ENCODE measurements at regions not wholly inside any gene's neighbourhood (a gene's known extent, or its start where the extent isn't known, plus 50 kb on each side); places are given as distances from the start of the nearest gene placed in this dataset.

GRCh38 chr14:101223561-101224162, 320.1 kb upstream of the RTL1 start:
- no peak overlapping the region for H3K4me2 ChIP-seq (ENCODE audit: low read length)
- H3K9me3 ChIP-seq (ENCODE audit: low read length) = no peaks in the 10 kb centered on the region
- H3K27ac ChIP-seq (ENCODE audit: low read length) = no peak overlapping the region
- no peaks in the 10 kb centered on the region for H4K20me1 ChIP-seq (ENCODE audit: insufficient read depth)
- no peaks in the 10 kb centered on the region for H3K36me3 ChIP-seq (ENCODE audit: insufficient read depth, low read length)
- H3K9me2 ChIP-seq (ENCODE audit: insufficient read depth, low read length) = no peaks in the 10 kb centered on the region
- no peak overlapping the region for H3K4me3 ChIP-seq (ENCODE audit: low read length)
- TF ChIP-seq SMC3 (conservative IDR thresholded peaks at IDR 0.05; ENCODE audit: poor library complexity) (no peak), POLR2AphosphoS5 (IDR thresholded peaks at IDR 0.05) (no peak), CTCF (IDR thresholded peaks at IDR 0.05; ENCODE audit: poor library complexity, severe bottlenecking) (no peak), EZH2 (IDR thresholded peaks at IDR 0.05; ENCODE audit: borderline replicate concordance, insufficient read depth, low read length, poor library complexity, severe bottlenecking) (no peak), EP300 (conservative IDR thresholded peaks at IDR 0.05; ENCODE audit: poor library complexity, severe bottlenecking) (no peak), REST (IDR thresholded peaks at IDR 0.05; ENCODE audit: borderline replicate concordance) (no peak), TAF1 (IDR thresholded peaks at IDR 0.05; ENCODE audit: low read depth) (no peak), MXI1 (conservative IDR thresholded peaks at IDR 0.05; ENCODE audit: poor library complexity, severe bottlenecking) (no peak), RAD21 (conservative IDR thresholded peaks at IDR 0.05) (no peak)
- no peaks in the 10 kb centered on the region for H3F3A ChIP-seq (ENCODE audit: insufficient read depth, low read length, poor library complexity, severe bottlenecking)
- H3K79me2 ChIP-seq (replicated peaks; ENCODE audit: insufficient read depth, low read length) = no peaks in the 10 kb centered on the region
- H3K27me3 ChIP-seq (ENCODE audit: insufficient read depth, low read depth, low read length) = no peaks in the 10 kb centered on the region
- H3K9ac ChIP-seq (ENCODE audit: low read length) = no peak overlapping the region
- H2AFZ ChIP-seq (ENCODE audit: low read depth, low read length) = no peak overlapping the region

GRCh38 chr14:101224356-101225156, 321.0 kb upstream of the RTL1 start:
- TF ChIP-seq POLR2AphosphoS5 (IDR thresholded peaks at IDR 0.05) (no peak), EZH2 (IDR thresholded peaks at IDR 0.05; ENCODE audit: borderline replicate concordance, insufficient read depth, low read length, poor library complexity, severe bottlenecking) (no peak), MXI1 (conservative IDR thresholded peaks at IDR 0.05; ENCODE audit: poor library complexity, severe bottlenecking) (no peak), REST (IDR thresholded peaks at IDR 0.05; ENCODE audit: borderline replicate concordance) (no peak), CTCF (IDR thresholded peaks at IDR 0.05; ENCODE audit: poor library complexity, severe bottlenecking) (no peak), TAF1 (IDR thresholded peaks at IDR 0.05; ENCODE audit: low read depth) (no peak), EP300 (conservative IDR thresholded peaks at IDR 0.05; ENCODE audit: poor library complexity, severe bottlenecking) (no peak), RAD21 (conservative IDR thresholded peaks at IDR 0.05) (no peak), SMC3 (conservative IDR thresholded peaks at IDR 0.05; ENCODE audit: poor library complexity) (no peak)

More at GRCh38 chr14:101224356-101225156, 321.0 kb upstream of the RTL1 start:
- no peaks in the 10 kb centered on the region for H3K27me3 ChIP-seq (ENCODE audit: insufficient read depth, low read depth, low read length)
- H3K4me3 ChIP-seq (ENCODE audit: low read length) = no peak overlapping the region
- no peaks in the 10 kb centered on the region for H3F3A ChIP-seq (ENCODE audit: insufficient read depth, low read length, poor library complexity, severe bottlenecking)
- no peaks in the 10 kb centered on the region for H3K79me2 ChIP-seq (replicated peaks; ENCODE audit: insufficient read depth, low read length)
- H3K9ac ChIP-seq (ENCODE audit: low read length) = no peak overlapping the region
- H3K36me3 ChIP-seq (ENCODE audit: insufficient read depth, low read length) = no peaks in the 10 kb centered on the region
- no peaks in the 10 kb centered on the region for H3K9me3 ChIP-seq (ENCODE audit: low read length)
- H4K20me1 ChIP-seq (ENCODE audit: insufficient read depth) = no peaks in the 10 kb centered on the region
- no peak overlapping the region for H3K4me2 ChIP-seq (ENCODE audit: low read length)
- H3K9me2 ChIP-seq (ENCODE audit: insufficient read depth, low read length) = no peaks in the 10 kb centered on the region
- H3K27ac ChIP-seq (ENCODE audit: low read length) = no peak overlapping the region
- H2AFZ ChIP-seq (ENCODE audit: low read depth, low read length) = no peak overlapping the region

Measured in neural cell (in vitro differentiated cells).